SU-DHL-6 (cell line): ENCODE measurements at regions not wholly inside any gene's neighbourhood (a gene's known extent, or its start where the extent isn't known, plus 50 kb on each side); places are given as distances from the start of the nearest gene placed in this dataset.

Source experiments
- H2AFZ ChIP-seq: fragments of 200-600 bp; sonication (generic); 2 replicates; pipeline ENCODE4 v1.6.1; 2014; ENCODE audit warnings: low read depth, mild to moderate bottlenecking, moderate library complexity, mixed read lengths, antibody characterized with exemption, low read length; ENCODE audit not compliant: severe bottlenecking
- H3F3A ChIP-seq: fragments of 200-600 bp; shearing (Covaris generic); 2 replicates; pipeline ENCODE4 v1.6.0; 2016; ENCODE audit warnings: antibody characterized with exemption, mild to moderate bottlenecking; ENCODE audit not compliant: insufficient read depth
- H3K27ac ChIP-seq: fragments of 200-600 bp; sonication (generic); 2 replicates; pipeline ENCODE4 v1.5.1; 2016; ENCODE audit warnings: low read depth, mild to moderate bottlenecking, low read length, moderate library complexity, mixed read lengths
- H3K27me3 ChIP-seq: fragments of 200-600 bp; sonication (generic), shearing (Covaris generic); 2 replicates; pipeline ENCODE4 v1.6.0; 2014; ENCODE audit warnings: mild to moderate bottlenecking, low read length
- H3K36me3 ChIP-seq: fragments of 200-600 bp; sonication (generic); 2 replicates; pipeline ENCODE4 v1.6.1; 2014; ENCODE audit warnings: mild to moderate bottlenecking, low read length, mixed read lengths
- H3K4me2 ChIP-seq: fragments of 300-600, 200-600 bp; shearing (Covaris generic), sonication (generic); 2 replicates; pipeline ENCODE4 v1.6.0; 2014; ENCODE audit warnings: low read length, low read depth, mild to moderate bottlenecking; ENCODE audit not compliant: poor library complexity, severe bottlenecking
- H3K4me3 ChIP-seq: fragments of 200-600 bp; sonication (generic); 2 replicates; pipeline ENCODE4 v1.5.1; 2014; ENCODE audit warnings: antibody characterized with exemption, low read length, mild to moderate bottlenecking, mixed read lengths; ENCODE audit not compliant: insufficient read depth, poor library complexity, severe bottlenecking
- H3K79me2 ChIP-seq: fragments of 200-600 bp; sonication (generic); 2 replicates; pipeline ENCODE4 v1.6.1; 2014; ENCODE audit warnings: mild to moderate bottlenecking, low read length, moderate library complexity; ENCODE audit not compliant: insufficient read depth
- H3K9ac ChIP-seq: fragments of 200-600 bp; sonication (generic); 2 replicates; pipeline ENCODE4 v1.7.0; 2014; ENCODE audit warnings: mild to moderate bottlenecking, low read length
- H3K9me2 ChIP-seq: fragments of 200-600 bp; sonication (generic); replicated peaks from 2 replicates; pipeline ENCODE4 v1.6.1; 2014; ENCODE audit warnings: low read length; ENCODE audit not compliant: insufficient read depth
- H3K9me3 ChIP-seq: fragments of 200-600 bp; sonication (generic); 2 replicates; pipeline ENCODE4 v1.6.1; 2014; ENCODE audit warnings: low read length, mixed read lengths; ENCODE audit not compliant: insufficient read depth
- H4K20me1 ChIP-seq: fragments of 200-600 bp; sonication (generic); 2 replicates; pipeline ENCODE4 v1.6.1; 2014; ENCODE audit warnings: low read depth, mild to moderate bottlenecking, antibody characterized with exemption, low read length, moderate library complexity, mixed read lengths
- CTCF ChIP-seq: fragments of 200-600 bp; sonication (generic); IDR thresholded peaks from one replicate; pipeline ENCODE4 v1.5.1; 2017; ENCODE audit warnings: antibody characterized with exemption, mild to moderate bottlenecking, low read length, moderate library complexity; ENCODE audit not compliant: insufficient read depth, poor library complexity, severe bottlenecking
- EZH2phosphoT487 ChIP-seq: fragments of 200-600 bp; sonication (generic), shearing (Covaris generic); conservative IDR thresholded peaks from 2 replicates; pipeline ENCODE4 v1.6.1; 2018; ENCODE audit warnings: mild to moderate bottlenecking, antibody characterized with exemption, low read length, moderate library complexity, mixed read lengths

- no peaks in the 10 kb centered on the region for H3K9me2 ChIP-seq
- no peak overlapping the region for H3K4me2 ChIP-seq
- H3K27me3 ChIP-seq, result no peaks in the 10 kb centered on the region
- no peak overlapping the region for H2AFZ ChIP-seq
- no peaks in the 10 kb centered on the region for H4K20me1 ChIP-seq
- no peak for TF ChIP-seq CTCF
- no peak for TF ChIP-seq EZH2phosphoT487
- no peaks in the 10 kb centered on the region for H3K36me3 ChIP-seq
- H3K27ac ChIP-seq, result no peak overlapping the region
- H3K4me3 ChIP-seq, result no peak overlapping the region
- no peak overlapping the region for H3K9ac ChIP-seq
- no peaks in the 10 kb centered on the region for H3F3A ChIP-seq
- no peaks in the 10 kb centered on the region for H3K79me2 ChIP-seq
- 0 out of 2 replicates have a peak, but pooled peaks cover 4% of the 10 kb centered on the region for H3K9me3 ChIP-seq
Measured at GRCh38 chr15:85977586-85977985, 102.1 kb upstream of the AGBL1 start.

GRCh38 chr15:85979929-85980328 is 99.7 kb upstream of the AGBL1 start:
- no peaks in the 10 kb centered on the region for H4K20me1 ChIP-seq
- no peaks in the 10 kb centered on the region for H3K9me2 ChIP-seq
- no peak overlapping the region for H2AFZ ChIP-seq
- H3K27ac ChIP-seq, result no peak overlapping the region
- H3K9me3 ChIP-seq, result 0 out of 2 replicates have a peak, but pooled peaks cover 4% of the 10 kb centered on the region
- H3K36me3 ChIP-seq, result no peaks in the 10 kb centered on the region
- no peaks in the 10 kb centered on the region for H3K27me3 ChIP-seq
- no peaks in the 10 kb centered on the region for H3K79me2 ChIP-seq
- no peak overlapping the region for H3K9ac ChIP-seq
- no peak overlapping the region for H3K4me3 ChIP-seq
- no peaks in the 10 kb centered on the region for H3F3A ChIP-seq
- no peak for TF ChIP-seq CTCF
- TF ChIP-seq EZH2phosphoT487, result no peak
- no peak overlapping the region for H3K4me2 ChIP-seq

GRCh38 chr15:85980946-85981345 is 98.7 kb upstream of the AGBL1 start:
- Histone ChIP-seq H4K20me1 (no peaks in the 10 kb centered on the region), H3K9me3 (0 out of 2 replicates have a peak, but pooled peaks cover 4% of the 10 kb centered on the region), H3K9ac (no peak overlapping the region), H3K4me2 (no peak overlapping the region), H3K9me2 (no peaks in the 10 kb centered on the region), H3F3A (no peaks in the 10 kb centered on the region), H3K79me2 (no peaks in the 10 kb centered on the region), H3K27ac (no peak overlapping the region), H3K27me3 (no peaks in the 10 kb centered on the region), H3K4me3 (no peak overlapping the region), H2AFZ (no peak overlapping the region), H3K36me3 (no peaks in the 10 kb centered on the region)
- no peak for TF ChIP-seq EZH2phosphoT487
- TF ChIP-seq CTCF, result no peak
